ENCODE measurements at regions not wholly inside any gene's neighbourhood (a gene's known extent, or its start where the extent isn't known, plus 50 kb on each side); places are given as distances from the start of the nearest gene placed in this dataset.
"Not testable (repeated sequence)": the region's sequence is repeated elsewhere in the genome, so short reads cannot be mapped to it uniquely, and the experiment has no call there.

- Histone ChIP-seq H3K4me3 (ENCODE audit: low read length) (peak overlapping the region; percentile 31; the same call in 1 of the 2 replicates), H3K4me1 (ENCODE audit: insufficient read depth, low read length) (peaks cover 55% of the 10 kb centered on the region), H3K9ac (ENCODE audit: low read depth, low read length) (peak overlapping the region; percentile 65), H3K27ac (ENCODE audit: low read depth, low read length) (peak overlapping the region; percentile 99), H3K27me3 (ENCODE audit: insufficient read depth, low read length) (no peaks in the 10 kb centered on the region), H3K36me3 (ENCODE audit: insufficient read depth, low read length) (peaks cover 3% of the 10 kb centered on the region; the same call in 1 of the 2 replicates), H3K9me3 (ENCODE audit: insufficient read depth, low read depth, low read length) (peaks cover 7% of the 10 kb centered on the region)
- WGBS: 0% methylated on average over 1 of the region's 1 CpG
These were observed 167.6 kb downstream of the AKR1D1 start for GRCh38 chr7:138243836-138244235.

- H3K4me3 ChIP-seq (ENCODE audit: low read length): no peak overlapping the region
- H3K9me3 ChIP-seq (ENCODE audit: insufficient read depth, low read depth, low read length): no peaks in the 10 kb centered on the region
- 91% methylated on average over 5 of the region's 5 CpGs for WGBS
- no peaks in the 10 kb centered on the region for H3K27me3 ChIP-seq (ENCODE audit: insufficient read depth, low read length)
- H3K9ac ChIP-seq (ENCODE audit: low read depth, low read length): peak overlapping the region; percentile 26
- peak overlapping the region; percentile 99 for H3K27ac ChIP-seq (ENCODE audit: low read depth, low read length)
- H3K4me1 ChIP-seq (ENCODE audit: insufficient read depth, low read length): peaks cover 55% of the 10 kb centered on the region
- no peaks in the 10 kb centered on the region for H3K36me3 ChIP-seq (ENCODE audit: insufficient read depth, low read length)
These were observed 168.3 kb downstream of the AKR1D1 start for GRCh38 chr7:138244606-138245005.

- no peaks in the 10 kb centered on the region for H3K9me3 ChIP-seq (ENCODE audit: insufficient read depth, low read depth, low read length)
- H3K4me3 ChIP-seq (ENCODE audit: low read length): no peak overlapping the region
- peaks cover 55% of the 10 kb centered on the region for H3K4me1 ChIP-seq (ENCODE audit: insufficient read depth, low read length)
- H3K9ac ChIP-seq (ENCODE audit: low read depth, low read length): peak overlapping the region; percentile 26; the same call in 1 of the 2 replicates
- no peaks in the 10 kb centered on the region for H3K27me3 ChIP-seq (ENCODE audit: insufficient read depth, low read length)
- H3K27ac ChIP-seq (ENCODE audit: low read depth, low read length): peak overlapping the region; percentile 99
- no peaks in the 10 kb centered on the region for H3K36me3 ChIP-seq (ENCODE audit: insufficient read depth, low read length)
These were observed 169.0 kb downstream of the AKR1D1 start for GRCh38 chr7:138245216-138245615.

- Histone ChIP-seq H3K36me3 (ENCODE audit: insufficient read depth, low read length) (no peaks in the 10 kb centered on the region), H3K4me1 (ENCODE audit: insufficient read depth, low read length) (peaks cover 55% of the 10 kb centered on the region), H3K4me3 (ENCODE audit: low read length) (no peak overlapping the region), H3K9ac (ENCODE audit: low read depth, low read length) (peak overlapping the region; percentile 43; the same call in 1 of the 2 replicates), H3K27me3 (ENCODE audit: insufficient read depth, low read length) (no peaks in the 10 kb centered on the region), H3K9me3 (ENCODE audit: insufficient read depth, low read depth, low read length) (no peaks in the 10 kb centered on the region), H3K27ac (ENCODE audit: low read depth, low read length) (peak overlapping the region; percentile 82)
- 88% methylated on average over 1 of the region's 1 CpG for WGBS
These were observed 169.4 kb downstream of the AKR1D1 start for GRCh38 chr7:138245682-138246081.

- 53% methylated on average over 5 of the region's 5 CpGs for WGBS
- no peak overlapping the region for H3K4me3 ChIP-seq (ENCODE audit: low read length)
- H3K27ac ChIP-seq (ENCODE audit: low read depth, low read length): peak overlapping the region; percentile 82
- no peaks in the 10 kb centered on the region for H3K36me3 ChIP-seq (ENCODE audit: insufficient read depth, low read length)
- H3K9ac ChIP-seq (ENCODE audit: low read depth, low read length): peak overlapping the region; percentile 43; the same call in 1 of the 2 replicates
- H3K4me1 ChIP-seq (ENCODE audit: insufficient read depth, low read length): peaks cover 55% of the 10 kb centered on the region
- no peaks in the 10 kb centered on the region for H3K9me3 ChIP-seq (ENCODE audit: insufficient read depth, low read depth, low read length)
- no peaks in the 10 kb centered on the region for H3K27me3 ChIP-seq (ENCODE audit: insufficient read depth, low read length)
These were observed 170.2 kb downstream of the AKR1D1 start for GRCh38 chr7:138246428-138246827.

GRCh38 chr7:138247081-138247480 lies 170.8 kb downstream of the AKR1D1 start:
- Histone ChIP-seq H3K4me1 (ENCODE audit: insufficient read depth, low read length) (peaks cover 55% of the 10 kb centered on the region), H3K9me3 (ENCODE audit: insufficient read depth, low read depth, low read length) (no peaks in the 10 kb centered on the region), H3K36me3 (ENCODE audit: insufficient read depth, low read length) (no peaks in the 10 kb centered on the region), H3K9ac (ENCODE audit: low read depth, low read length) (peak overlapping the region; percentile 23; the same call in 1 of the 2 replicates), H3K27me3 (ENCODE audit: insufficient read depth, low read length) (no peaks in the 10 kb centered on the region), H3K27ac (ENCODE audit: low read depth, low read length) (peak overlapping the region; percentile 82), H3K4me3 (ENCODE audit: low read length) (no peak overlapping the region)
- 60% methylated on average over 1 of the region's 1 CpG for WGBS

- H3K9me3 ChIP-seq (ENCODE audit: insufficient read depth, low read depth, low read length): no peaks in the 10 kb centered on the region
- peak overlapping the region; percentile 23; the same call in 1 of the 2 replicates for H3K9ac ChIP-seq (ENCODE audit: low read depth, low read length)
- peaks cover 53% of the 10 kb centered on the region for H3K4me1 ChIP-seq (ENCODE audit: insufficient read depth, low read length)
- 62% methylated on average over 9 of the region's 9 CpGs for WGBS
- no peaks in the 10 kb centered on the region for H3K36me3 ChIP-seq (ENCODE audit: insufficient read depth, low read length)
- H3K27ac ChIP-seq (ENCODE audit: low read depth, low read length): peak overlapping the region; percentile 82
- no peaks in the 10 kb centered on the region for H3K27me3 ChIP-seq (ENCODE audit: insufficient read depth, low read length)
- no peak overlapping the region for H3K4me3 ChIP-seq (ENCODE audit: low read length)
These were observed 171.5 kb downstream of the AKR1D1 start for GRCh38 chr7:138247568-138248333.

GRCh38 chr7:138248609-138249008 lies 172.3 kb downstream of the AKR1D1 start:
- H3K4me1 ChIP-seq (ENCODE audit: insufficient read depth, low read length): peaks cover 46% of the 10 kb centered on the region
- no peaks in the 10 kb centered on the region for H3K27me3 ChIP-seq (ENCODE audit: insufficient read depth, low read length)
- no peaks in the 10 kb centered on the region for H3K36me3 ChIP-seq (ENCODE audit: insufficient read depth, low read length)
- H3K9me3 ChIP-seq (ENCODE audit: insufficient read depth, low read depth, low read length): no peaks in the 10 kb centered on the region; the same call in 1 of the 2 replicates
- H3K4me3 ChIP-seq (ENCODE audit: low read length): no peak overlapping the region
- peak overlapping the region; percentile 82 for H3K27ac ChIP-seq (ENCODE audit: low read depth, low read length)
- no peak overlapping the region for H3K9ac ChIP-seq (ENCODE audit: low read depth, low read length)

- Histone ChIP-seq H3K27me3 (ENCODE audit: insufficient read depth, low read length) (no peaks in the 10 kb centered on the region), H3K9ac (ENCODE audit: low read depth, low read length) (no peak overlapping the region), H3K4me1 (ENCODE audit: insufficient read depth, low read length) (peaks cover 35% of the 10 kb centered on the region), H3K27ac (ENCODE audit: low read depth, low read length) (no peak overlapping the region), H3K36me3 (ENCODE audit: insufficient read depth, low read length) (no peaks in the 10 kb centered on the region), H3K4me3 (ENCODE audit: low read length) (no peak overlapping the region), H3K9me3 (ENCODE audit: insufficient read depth, low read depth, low read length) (peaks cover 5% of the 10 kb centered on the region; the same call in 1 of the 2 replicates)
- 93% methylated on average over 4 of the region's 4 CpGs for WGBS
These were observed 173.7 kb downstream of the AKR1D1 start for GRCh38 chr7:138249975-138250374.

GRCh38 chr7:138252666-138253065 lies 176.4 kb downstream of the AKR1D1 start:
- H3K9me3 ChIP-seq (ENCODE audit: insufficient read depth, low read depth, low read length): peaks cover 14% of the 10 kb centered on the region
- not testable (repeated sequence) for H3K27me3 ChIP-seq (ENCODE audit: insufficient read depth, low read length); H3K9ac ChIP-seq (ENCODE audit: low read depth, low read length); H3K36me3 ChIP-seq (ENCODE audit: insufficient read depth, low read length); H3K27ac ChIP-seq (ENCODE audit: low read depth, low read length); H3K4me3 ChIP-seq (ENCODE audit: low read length); H3K4me1 ChIP-seq (ENCODE audit: insufficient read depth, low read length)
- 97% methylated on average over 5 of the region's 5 CpGs for WGBS

GRCh38 chr7:138254444-138254843 lies 178.2 kb downstream of the AKR1D1 start:
- WGBS: 83% methylated on average over 5 of the region's 5 CpGs
- Histone ChIP-seq H3K4me1 (ENCODE audit: insufficient read depth, low read length) (0 out of 2 replicates have a peak, but pooled peaks cover 4% of the 10 kb centered on the region), H3K27me3 (ENCODE audit: insufficient read depth, low read length) (no peaks in the 10 kb centered on the region), H3K9ac (ENCODE audit: low read depth, low read length) (no peak overlapping the region), H3K9me3 (ENCODE audit: insufficient read depth, low read depth, low read length) (peaks cover 14% of the 10 kb centered on the region), H3K4me3 (ENCODE audit: low read length) (no peak overlapping the region), H3K27ac (ENCODE audit: low read depth, low read length) (no peak overlapping the region), H3K36me3 (ENCODE audit: insufficient read depth, low read length) (no peaks in the 10 kb centered on the region)
